ENCODE measurements at regions not wholly inside any gene's neighbourhood (a gene's known extent, or its start where the extent isn't known, plus 50 kb on each side); places are given as distances from the start of the nearest gene placed in this dataset.

- no peak for TF ChIP-seq CTCF (IDR thresholded peaks at IDR 0.05)
- TF ChIP-seq POLR2A (IDR thresholded peaks at IDR 0.05): no peak
- TF ChIP-seq POLR2AphosphoS5 (IDR thresholded peaks at IDR 0.05): no peak
Measured at GRCh38 chr3:22671848-22672247, 531.3 kb upstream of the UBE2E2 start.
